DMS79 (cell line): ENCODE measurements at regions not wholly inside any gene's neighbourhood (a gene's known extent, or its start where the extent isn't known, plus 50 kb on each side); places are given as distances from the start of the nearest gene placed in this dataset.
"Not testable (repeated sequence)": the region's sequence is repeated elsewhere in the genome, so short reads cannot be mapped to it uniquely, and the experiment has no call there.

ENCODE experiments used
- DNase-seq: peaks from one replicate; lab custom pipeline; 2025; lab: John Stamatoyannopoulos, UW

GRCh38 chr9:115804206-115804605, 349.4 kb upstream of the PAPPA start:
- DNase-seq = no peak

GRCh38 chr9:115808108-115808507, 345.5 kb upstream of the PAPPA start:
- no peak for DNase-seq

GRCh38 chr9:115808695-115809094, 344.9 kb upstream of the PAPPA start:
- DNase-seq = no peak

GRCh38 chr9:115810166-115810565, 343.4 kb upstream of the PAPPA start:
- DNase-seq = no peak

- no peak for DNase-seq
These were observed 339.5 kb upstream of the PAPPA start for GRCh38 chr9:115814081-115814480.

GRCh38 chr9:115815786-115816185, 337.8 kb upstream of the PAPPA start:
- no peak for DNase-seq

- not testable (repeated sequence) for DNase-seq
These were observed 334.9 kb upstream of the PAPPA start for GRCh38 chr9:115818651-115819050.

- no peak for DNase-seq
These were observed 321.6 kb upstream of the PAPPA start for GRCh38 chr9:115832031-115832430.

- no peak for DNase-seq
These were observed 316.0 kb upstream of the PAPPA start for GRCh38 chr9:115837618-115838017.

- DNase-seq = no peak
These were observed 315.2 kb upstream of the PAPPA start for GRCh38 chr9:115838417-115838816.

GRCh38 chr9:115844433-115844832, 309.2 kb upstream of the PAPPA start:
- not testable (repeated sequence) for DNase-seq

- no peak for DNase-seq
These were observed 307.8 kb upstream of the PAPPA start for GRCh38 chr9:115845648-115846312.

- DNase-seq = no peak
These were observed 306.4 kb upstream of the PAPPA start for GRCh38 chr9:115847216-115847615.

GRCh38 chr9:115849679-115850412, 303.7 kb upstream of the PAPPA start:
- no peak for DNase-seq

- no peak for DNase-seq
These were observed 302.9 kb upstream of the PAPPA start for GRCh38 chr9:115850548-115851304.

GRCh38 chr9:115855458-115856133, 298.0 kb upstream of the PAPPA start:
- no peak for DNase-seq

GRCh38 chr9:115858421-115858820, 295.2 kb upstream of the PAPPA start:
- DNase-seq = not testable (repeated sequence)

GRCh38 chr9:115862021-115862420, 291.6 kb upstream of the PAPPA start:
- DNase-seq = no peak

GRCh38 chr9:115864581-115864980, 289.0 kb upstream of the PAPPA start:
- DNase-seq = no peak

- DNase-seq = no peak
These were observed 286.3 kb upstream of the PAPPA start for GRCh38 chr9:115867326-115867725.

- DNase-seq = no peak
These were observed 275.6 kb upstream of the PAPPA start for GRCh38 chr9:115877852-115878438.

- no peak for DNase-seq
These were observed 274.1 kb upstream of the PAPPA start for GRCh38 chr9:115879451-115879850.
